H1 (cell line): ENCODE measurements at regions not wholly inside any gene's neighbourhood (a gene's known extent, or its start where the extent isn't known, plus 50 kb on each side); places are given as distances from the start of the nearest gene placed in this dataset.

ENCODE experiments used
- CTCF ChIA-PET: fragments of 300-600 bp; sonication (Branson Sonifier 250); formaldehyde crosslinking; loops from one replicate; lab custom pipeline; 2021; ENCODE audit not compliant: partially characterized antibody; lab: Charles Lee
- POLR2A ChIA-PET: fragments of 300-600 bp; sonication (Branson Sonifier 250); formaldehyde crosslinking; loops from one replicate; lab custom pipeline; 2021; ENCODE audit warnings: inconsistent platforms; ENCODE audit not compliant: partially characterized antibody; lab: Charles Lee
- DNase-seq, 2 experiments: peaks; one replicate each; pipeline versions ENCODE4 v3.0.0 to v3.0.0-alpha.2; 2010 to 2022; ENCODE audit warnings: low spot score in 2 of 2, low read depth in 1 of 2, mixed read lengths in 1 of 2
- FAIRE-seq: peaks from 2 replicates; lab custom pipeline; 2011; peaks lifted over from hg19 to GRCh38; lab: Jason Lieb, UNC
- H2AFZ ChIP-seq: 2 replicates; pipeline ENCODE4 v1.8.1; 2012; ENCODE audit warnings: low read length, inconsistent platforms
- H2AK5ac ChIP-seq: 2 replicates; pipeline ENCODE4 v1.6.1; 2013; ENCODE audit warnings: low read depth, low read length
- H2BK120ac ChIP-seq: replicated peaks from 2 replicates; pipeline ENCODE3; 2013; ENCODE audit warnings: low read depth, low read length, inconsistent platforms
- H2BK12ac ChIP-seq: 2 replicates; pipeline ENCODE4 v1.6.1; 2013; ENCODE audit warnings: low read depth, low read length
- H2BK15ac ChIP-seq: 2 replicates; pipeline ENCODE4 v1.6.1; 2013; ENCODE audit warnings: low read length
- H2BK20ac ChIP-seq: 2 replicates; pipeline ENCODE4 v1.6.1; 2013; ENCODE audit warnings: low read length
- H2BK5ac ChIP-seq: 2 replicates; pipeline ENCODE4 v1.6.1; 2013; ENCODE audit warnings: low read depth, low read length
- H3K14ac ChIP-seq: 2 replicates; pipeline ENCODE4 v1.6.1; 2013; ENCODE audit warnings: inconsistent platforms; ENCODE audit not compliant: insufficient read length
- H3K18ac ChIP-seq: 2 replicates; pipeline ENCODE4 v1.6.1; 2013; ENCODE audit warnings: low read length; ENCODE audit errors: extremely low read depth
- H3K23ac ChIP-seq: 2 replicates; pipeline ENCODE4 v1.6.1; 2013; ENCODE audit warnings: inconsistent platforms; ENCODE audit not compliant: insufficient read length
- H3K23me2 ChIP-seq: 2 replicates; pipeline ENCODE4 v1.6.1; 2013; ENCODE audit warnings: low read depth, low read length
- H3K27ac ChIP-seq: 2 replicates; pipeline ENCODE4 v1.6.1; 2011; ENCODE audit warnings: low read depth, low read length, inconsistent platforms
- H3K27me3 ChIP-seq, 4 experiments: replicated peaks in 1 of 4; 1 replicate in 1 of 4; 2 replicates in 3 of 4; pipeline versions ENCODE4 v1.6.1 to v1.8.1; 2011 to 2013; ENCODE audit warnings: low read length in 3 of 4, mild to moderate bottlenecking in 3 of 4, inconsistent platforms in 2 of 4, mixed read lengths in 2 of 4, moderate library complexity in 1 of 4; ENCODE audit not compliant: control insufficient read depth in 3 of 4, insufficient read depth in 3 of 4; ENCODE audit errors: extremely low read depth in 1 of 4
- H3K36me3 ChIP-seq, 4 experiments: 2 replicates each; pipeline versions ENCODE4 v1.6.1 to v1.8.1; 2011 to 2013; ENCODE audit warnings: mild to moderate bottlenecking in 4 of 4, low read length in 3 of 4, moderate library complexity in 2 of 4, control low read depth in 1 of 4, inconsistent platforms in 1 of 4; ENCODE audit not compliant: insufficient read depth in 4 of 4, control insufficient read depth in 2 of 4
- H3K4ac ChIP-seq: replicated peaks from 2 replicates; pipeline ENCODE3; 2013; ENCODE audit warnings: low read length, low read depth, mixed read lengths, inconsistent platforms; ENCODE audit not compliant: insufficient read length
- H3K4me1 ChIP-seq, 4 experiments: replicated peaks in 1 of 4; 1 replicate in 1 of 4; 2 replicates in 3 of 4; pipeline versions ENCODE4 v1.6.1 to v1.8.1; 2011 to 2013; ENCODE audit warnings: low read length in 3 of 4, inconsistent platforms in 2 of 4, mixed read lengths in 1 of 4; ENCODE audit not compliant: insufficient read depth in 4 of 4, control insufficient read depth in 3 of 4
- H3K4me2 ChIP-seq, 2 experiments: 2 replicates each; pipeline versions ENCODE4 v1.6.1 to v1.8.1; 2011 to 2013; ENCODE audit warnings: low read depth in 2 of 2, low read length in 2 of 2, control low read depth in 1 of 2, inconsistent platforms in 1 of 2, mild to moderate bottlenecking in 1 of 2; ENCODE audit not compliant: insufficient read depth in 1 of 2
- H3K4me3 ChIP-seq, 4 experiments: fragments of 200-600, 300-600 bp in 1 of 4; sonication (generic), shearing (Covaris generic), sonication (Bioruptor Twin) in 1 of 4; 2 replicates each; pipeline versions ENCODE4 v1.5.1 to v1.8.1; 2011 to 2016; ENCODE audit warnings: low read length in 4 of 4, low read depth in 3 of 4, control low read depth in 2 of 4, inconsistent platforms in 2 of 4, mild to moderate bottlenecking in 2 of 4, mixed read lengths in 1 of 4, moderate library complexity in 1 of 4; ENCODE audit not compliant: insufficient read depth in 2 of 4; ENCODE audit errors: extremely low read depth in 1 of 4
- H3K56ac ChIP-seq: replicated peaks from 2 replicates; pipeline ENCODE3; 2013; ENCODE audit warnings: low read depth, mild to moderate bottlenecking, mixed read lengths, low read length, inconsistent platforms; ENCODE audit not compliant: insufficient read length
- H3K79me1 ChIP-seq: 2 replicates; pipeline ENCODE4 v1.6.1; 2013; ENCODE audit warnings: low read depth, low read length, control low read depth
- H3K79me2 ChIP-seq, 2 experiments: 2 replicates each; pipeline versions ENCODE4 v1.6.1 to v1.8.1; 2012 to 2013; ENCODE audit warnings: low read length in 2 of 2, mild to moderate bottlenecking in 2 of 2, inconsistent platforms in 1 of 2; ENCODE audit not compliant: insufficient read depth in 2 of 2, control insufficient read depth in 1 of 2
- H3K9ac ChIP-seq, 4 experiments: replicated peaks in 1 of 4; 1 replicate in 1 of 4; 2 replicates in 3 of 4; pipeline versions ENCODE4 v1.6.1 to v1.8.1; 2011 to 2013; ENCODE audit warnings: low read depth in 3 of 4, low read length in 3 of 4, control low read depth in 2 of 4, mild to moderate bottlenecking in 2 of 4, moderate library complexity in 2 of 4, inconsistent platforms in 1 of 4; ENCODE audit errors: extremely low read depth in 1 of 4
- H3K9me3 ChIP-seq, 2 experiments: 2 replicates each; pipeline versions ENCODE4 v1.6.1 to v1.8.1; 2012 to 2013; ENCODE audit warnings: mild to moderate bottlenecking in 2 of 2, moderate library complexity in 2 of 2, control low read depth in 1 of 2, inconsistent platforms in 1 of 2, low read depth in 1 of 2, low read length in 1 of 2, mixed read lengths in 1 of 2; ENCODE audit not compliant: insufficient read depth in 2 of 2
- H4K20me1 ChIP-seq, 2 experiments: replicated peaks in 1 of 2; 2 replicates each; pipeline versions ENCODE3 to v1.8.1; 2011 to 2013; ENCODE audit warnings: inconsistent platforms in 2 of 2, low read length in 2 of 2, mild to moderate bottlenecking in 1 of 2; ENCODE audit not compliant: insufficient read depth in 2 of 2, control insufficient read depth in 1 of 2
- H4K5ac ChIP-seq: 2 replicates; pipeline ENCODE4 v1.6.1; 2013; ENCODE audit warnings: low read length, low read depth, mixed read lengths, inconsistent platforms; ENCODE audit not compliant: insufficient read length
- H4K8ac ChIP-seq: 2 replicates; pipeline ENCODE4 v1.8.0; 2013; ENCODE audit warnings: mild to moderate bottlenecking, moderate library complexity, low read length, inconsistent platforms; ENCODE audit not compliant: insufficient read depth; ENCODE audit errors: extremely low read depth
- H4K91ac ChIP-seq: replicated peaks from 2 replicates; pipeline ENCODE3; 2013; ENCODE audit warnings: low read length, mixed read lengths, inconsistent platforms; ENCODE audit not compliant: insufficient read length
- BRCA1 ChIP-seq: IDR thresholded peaks from 2 replicates; pipeline ENCODE4 v1.6.1; 2012; ENCODE audit warnings: low read depth, low read length, improper control_type of control experiment
- GTF2F1 ChIP-seq: IDR thresholded peaks from 2 replicates; pipeline ENCODE4 v1.6.1; 2012; ENCODE audit warnings: low read depth, low read length, improper control_type of control experiment, borderline replicate concordance
- HDAC2 ChIP-seq, 2 experiments: fragments of 300-600 bp in 1 of 2; sonication (generic) in 1 of 2; IDR thresholded peaks; 2 replicates each; pipeline ENCODE4 v1.6.1; 2011 to 2012; ENCODE audit warnings: low read depth in 2 of 2, low read length in 2 of 2, mild to moderate bottlenecking in 2 of 2, moderate library complexity in 2 of 2, borderline replicate concordance in 1 of 2, inconsistent platforms in 1 of 2
- KDM4A ChIP-seq: IDR thresholded peaks from one replicate; pipeline ENCODE4 v1.7.1; 2012; ENCODE audit warnings: low read depth, mild to moderate bottlenecking, moderate library complexity, low read length, inconsistent platforms; ENCODE audit not compliant: severe bottlenecking
- NRF1 ChIP-seq: IDR thresholded peaks from 2 replicates; pipeline ENCODE4 v1.6.1; 2011; ENCODE audit warnings: mild to moderate bottlenecking, low read depth, low read length, improper control_type of control experiment
- SP2 ChIP-seq: IDR thresholded peaks from 2 replicates; pipeline ENCODE4 v1.6.1; 2012; ENCODE audit warnings: mild to moderate bottlenecking, low read length, inconsistent platforms
- SP4 ChIP-seq: IDR thresholded peaks from 2 replicates; pipeline ENCODE4 v1.6.1; 2012; ENCODE audit warnings: low read length, inconsistent platforms
- SUZ12 ChIP-seq: fragments of 200-600 bp; sonication (generic); IDR thresholded peaks from 2 replicates; pipeline ENCODE4 v1.6.1; 2012; ENCODE audit warnings: mild to moderate bottlenecking, inconsistent platforms, low read length, moderate library complexity, mixed read lengths
- TAF7 ChIP-seq: optimal IDR thresholded peaks from 2 replicates; pipeline ENCODE3; 2011; ENCODE audit warnings: low read depth, mild to moderate bottlenecking, inconsistent platforms, low read length, moderate library complexity, borderline replicate concordance
- WGBS, 2 experiments: shearing (Covaris generic) in 1 of 2; methylation state at CpG; one replicate each; pipeline versions ENCODE4 v1.1.6 to v1.1.7; 2013 to 2015; ENCODE audit warnings: low lambda C conversion rate in 2 of 2, mixed read lengths in 2 of 2, inconsistent platforms in 1 of 2, low coverage in 1 of 2, missing lambda C conversion rate in 1 of 2; ENCODE audit not compliant: insufficient replicate concordance in 2 of 2, insufficient coverage in 1 of 2, insufficient read length in 1 of 2; ENCODE audit errors: extremely low coverage in 1 of 2, missing lambda C conversion rate in 1 of 2; 5-methylcytosine and 5-hydroxymethylcytosine counted together
- TF ChIP-seq, protein P1 (sequence below): IDR thresholded peaks from 2 replicates; pipeline ENCODE4 v1.6.1; 2012; ENCODE audit warnings: low read length, inconsistent platforms

DNA sequence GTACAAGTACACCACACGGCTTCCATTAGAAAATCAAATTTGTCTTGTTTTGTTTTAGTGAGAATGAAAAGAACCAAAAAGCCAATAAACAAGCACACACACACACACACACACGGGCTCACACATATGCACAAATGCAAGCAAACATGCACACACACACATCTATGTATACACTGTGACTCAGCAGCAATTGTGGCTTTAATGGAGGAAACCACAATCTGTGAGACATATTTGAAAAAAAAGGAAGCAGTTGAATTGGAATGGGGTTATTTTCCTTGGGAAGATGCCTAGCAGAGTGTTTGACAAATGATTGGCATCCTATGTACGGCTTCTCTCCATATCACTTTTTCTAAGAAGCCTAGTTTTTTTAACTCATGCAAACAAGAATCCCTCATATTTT is 201.1 kb upstream of the ARRDC4 start (continued):
- TF ChIP-seq NRF1, result no peak

DNA sequence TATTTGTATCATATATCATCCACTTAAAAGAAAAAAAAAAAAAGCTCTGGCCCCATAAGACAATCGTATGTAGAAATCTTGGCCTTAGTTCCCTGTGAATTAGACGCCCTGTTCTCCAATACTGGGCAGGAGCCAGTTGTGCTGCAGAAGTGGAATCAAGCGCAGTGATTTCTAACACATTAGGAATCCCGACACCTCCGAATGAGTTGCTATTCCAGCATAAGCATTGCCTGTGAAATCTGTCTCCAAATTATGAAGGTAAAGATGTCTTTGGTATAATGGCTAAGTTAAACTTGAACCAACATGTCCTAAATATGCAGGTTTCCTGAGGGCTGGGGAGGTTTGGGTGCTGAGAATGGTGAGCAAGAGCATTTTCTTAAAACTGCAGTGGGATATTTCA is 199.4 kb upstream of the ARRDC4 start:
- DNase-seq (no peak), FAIRE-seq (no peak)
- no peak overlapping the region for H2BK15ac ChIP-seq
- H3K23ac ChIP-seq, result no peak overlapping the region
- no peak overlapping the region for H2AK5ac ChIP-seq
- no peak overlapping the region for H4K91ac ChIP-seq
- no peak overlapping the region for H2BK12ac ChIP-seq
- H2BK20ac ChIP-seq, result no peak overlapping the region
- no peaks in the 10 kb centered on the region for H3K79me1 ChIP-seq
- no peaks in the 10 kb centered on the region for H3K9me3 ChIP-seq
- H3K23me2 ChIP-seq, result no peaks in the 10 kb centered on the region
- H2BK120ac ChIP-seq, result no peak overlapping the region
- no peak overlapping the region for H3K14ac ChIP-seq
- H3K36me3 ChIP-seq, result no peaks in the 10 kb centered on the region
- CTCF ChIA-PET, result interaction anchor here (0.5 kb wide), 1 partner anchor 244 kb away, joined by 3 read pairs; no protein-coding TSS in a partner anchor
- H4K20me1 ChIP-seq, result no peaks in the 10 kb centered on the region
- H3K4me1 ChIP-seq, result no peaks in the 10 kb centered on the region
- H3K4me3 ChIP-seq, result no peak overlapping the region
- no peak overlapping the region for H3K4me2 ChIP-seq
- no peak overlapping the region for H3K9ac ChIP-seq
- no peak overlapping the region for H4K8ac ChIP-seq
- H3K4ac ChIP-seq, result no peak overlapping the region
- WGBS, 2 experiments, result 82% methylated on average over 5 of the region's 5 CpGs; no CpG with 5 or more reads in 1 of the 2 experiments
- no peak overlapping the region for H2BK5ac ChIP-seq
- H3K56ac ChIP-seq, result no peak overlapping the region
- no peak overlapping the region for H2AFZ ChIP-seq
- POLR2A ChIA-PET, result no interaction called here
- no peak overlapping the region for H4K5ac ChIP-seq
- no peaks in the 10 kb centered on the region for H3K27me3 ChIP-seq
- H3K18ac ChIP-seq, result no peak overlapping the region
- H3K27ac ChIP-seq, result no peak overlapping the region
- H3K79me2 ChIP-seq, result no peaks in the 10 kb centered on the region
- TF ChIP-seq TAF7 (no peak), SP4 (no peak), KDM4A (no peak), SUZ12 (no peak), SP2 (no peak), BRCA1 (no peak), HDAC2 (IDR thresholded peaks at IDR 0.05; ENCODE audit: borderline replicate concordance in 1 of 2, low read depth in 2 of 2, low read length in 2 of 2) (no peak), GTF2F1 (no peak)
- TF ChIP-seq, protein P1, sequence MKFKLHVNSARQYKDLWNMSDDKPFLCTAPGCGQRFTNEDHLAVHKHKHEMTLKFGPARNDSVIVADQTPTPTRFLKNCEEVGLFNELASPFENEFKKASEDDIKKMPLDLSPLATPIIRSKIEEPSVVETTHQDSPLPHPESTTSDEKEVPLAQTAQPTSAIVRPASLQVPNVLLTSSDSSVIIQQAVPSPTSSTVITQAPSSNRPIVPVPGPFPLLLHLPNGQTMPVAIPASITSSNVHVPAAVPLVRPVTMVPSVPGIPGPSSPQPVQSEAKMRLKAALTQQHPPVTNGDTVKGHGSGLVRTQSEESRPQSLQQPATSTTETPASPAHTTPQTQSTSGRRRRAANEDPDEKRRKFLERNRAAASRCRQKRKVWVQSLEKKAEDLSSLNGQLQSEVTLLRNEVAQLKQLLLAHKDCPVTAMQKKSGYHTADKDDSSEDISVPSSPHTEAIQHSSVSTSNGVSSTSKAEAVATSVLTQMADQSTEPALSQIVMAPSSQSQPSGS, result no peak
